Caco-2 (cell line): ENCODE measurements at regions not wholly inside any gene's neighbourhood (a gene's known extent, or its start where the extent isn't known, plus 50 kb on each side); places are given as distances from the start of the nearest gene placed in this dataset.

ENCODE experiments used
- BruUV-seq: library from RNA; stranded (reverse); fragments of 400-500 nt; replicated peaks from 2 replicates; lab custom pipeline; 2021; lab: Mats Ljungman, UMichigan
- CTCF ChIA-PET: fragments of 300-600 bp; sonication (Branson Sonifier 250); formaldehyde crosslinking; loops from one replicate; lab custom pipeline; 2022; ENCODE audit warnings: antibody characterized with exemption; lab: Charles Lee
- POLR2A ChIA-PET: fragments of 300-600 bp; sonication (Branson Sonifier 250); formaldehyde crosslinking; loops from one replicate; lab custom pipeline; 2022; ENCODE audit warnings: antibody characterized with exemption; lab: Charles Lee
- DNase-seq, 2 experiments: peaks; one replicate each; pipeline versions ENCODE4 v3.0.0 to v3.0.0-alpha.2; 2020 to 2022
- H3K27me3 ChIP-seq: replicated peaks from 2 replicates; pipeline ENCODE4 v1.6.0; 2011; ENCODE audit warnings: low read length; ENCODE audit not compliant: control insufficient read depth, insufficient read depth
- H3K36me3 ChIP-seq: 2 replicates; pipeline ENCODE4 v1.5.1; 2011; ENCODE audit warnings: low read length; ENCODE audit not compliant: control insufficient read depth, insufficient read depth
- H3K4me1 ChIP-seq: fragments of 250-450 bp; sonication (Bioruptor Pico); 2 replicates; pipeline ENCODE4 v1.5.1; 2020; ENCODE audit warnings: mild to moderate bottlenecking
- H3K4me3 ChIP-seq: 2 replicates; pipeline ENCODE4 v1.5.1; 2011; ENCODE audit warnings: low read depth, mild to moderate bottlenecking, control low read depth, low read length
- H3K9me3 ChIP-seq: fragments of 250-450 bp; sonication (Bioruptor Pico); 2 replicates; pipeline ENCODE4 v1.5.1; 2020; ENCODE audit warnings: mild to moderate bottlenecking, moderate library complexity
- H3K27ac Mint-ChIP-seq: one replicate; pipeline ENCODE4 v1.8.0; 2022; ENCODE audit warnings: mixed read lengths; ENCODE audit not compliant: unreplicated experiment
- H3K27me3 Mint-ChIP-seq: one replicate; pipeline ENCODE4 v1.8.0; 2022; ENCODE audit warnings: mixed read lengths; ENCODE audit not compliant: insufficient read depth, unreplicated experiment
- H3K36me3 Mint-ChIP-seq: one replicate; pipeline ENCODE4 v1.8.0; 2022; ENCODE audit warnings: mild to moderate bottlenecking, mixed read lengths; ENCODE audit not compliant: insufficient read depth, unreplicated experiment
- H3K4me1 Mint-ChIP-seq: one replicate; pipeline ENCODE4 v1.8.0; 2022; ENCODE audit warnings: low read depth, mixed read lengths; ENCODE audit not compliant: unreplicated experiment
- H3K4me3 Mint-ChIP-seq: one replicate; pipeline ENCODE4 v1.8.0; 2022; ENCODE audit warnings: mild to moderate bottlenecking, moderate library complexity, mixed read lengths; ENCODE audit not compliant: unreplicated experiment
- H3K9me3 Mint-ChIP-seq: one replicate; pipeline ENCODE4 v1.8.0; 2022; ENCODE audit warnings: mixed read lengths; ENCODE audit not compliant: unreplicated experiment
- CTCF ChIP-seq, 2 experiments: fragments of 200-600 bp in 1 of 2; IDR thresholded peaks; 1 replicate in 1 of 2; 2 replicates in 1 of 2; pipeline versions ENCODE4 v1.5.1 to v1.8.0; 2011 to 2022; ENCODE audit warnings: antibody characterized with exemption in 1 of 2, control low read depth in 1 of 2, inconsistent platforms in 1 of 2, low read depth in 1 of 2, low read length in 1 of 2, mild to moderate bottlenecking in 1 of 2, moderate library complexity in 1 of 2; ENCODE audit not compliant: insufficient read depth in 1 of 2, severe bottlenecking in 1 of 2, unreplicated experiment in 1 of 2
- intact Hi-C: fragments of 100-400 bp; cut with micrococcal nuclease; formaldehyde crosslinking; loops from one replicate; pipeline ENCODE4 v1.10.0; 2022; ENCODE audit not compliant: unreplicated experiment

DNA sequence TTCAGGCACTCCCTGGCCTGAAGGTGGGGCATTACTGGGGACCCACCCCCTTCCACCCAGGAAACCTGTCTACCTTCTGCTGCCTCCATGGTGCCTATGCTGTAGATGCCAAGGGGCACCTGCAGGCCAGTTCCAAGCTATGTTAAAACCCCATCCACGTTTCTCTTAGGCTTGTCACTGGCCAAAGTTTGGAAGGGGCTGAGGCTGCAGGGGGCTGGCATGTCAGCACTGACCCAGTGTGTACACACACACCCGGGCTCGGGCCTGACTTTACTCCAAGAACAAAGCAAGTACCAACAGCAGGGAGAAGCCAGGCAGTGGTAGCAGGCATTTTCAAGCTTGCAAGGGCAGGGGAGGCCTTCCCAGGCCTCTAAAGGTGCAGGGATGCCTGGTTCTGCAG lies 53.8 kb upstream of the PCDH15 start:
- Mint-ChIP-seq H3K27ac (no peak overlapping the region), H3K9me3 (no peaks in the 10 kb centered on the region), H3K36me3 (no peaks in the 10 kb centered on the region), H3K27me3 (no peaks in the 10 kb centered on the region), H3K4me3 (no peak overlapping the region), H3K4me1 (no peaks in the 10 kb centered on the region)
- no peak for TF ChIP-seq CTCF (IDR thresholded peaks at IDR 0.05; ENCODE audit: insufficient read depth in 1 of 2, low read depth in 1 of 2, low read length in 1 of 2, severe bottlenecking in 1 of 2, unreplicated experiment in 1 of 2)
- POLR2A ChIA-PET: no interaction called here
- Histone ChIP-seq H3K27me3 (no peaks in the 10 kb centered on the region), H3K4me1 (no peaks in the 10 kb centered on the region), H3K36me3 (no peaks in the 10 kb centered on the region), H3K4me3 (no peak overlapping the region), H3K9me3 (no peaks in the 10 kb centered on the region)
- intact Hi-C loops: no loop called here
- BruUV-seq: no TSS peak
- no peak for DNase-seq
- CTCF ChIA-PET: no interaction called here

GRCh38 chr10:54854389-54854788 lies 53.4 kb upstream of the PCDH15 start:
- TF ChIP-seq CTCF (IDR thresholded peaks at IDR 0.05; ENCODE audit: insufficient read depth in 1 of 2, low read depth in 1 of 2, low read length in 1 of 2, severe bottlenecking in 1 of 2, unreplicated experiment in 1 of 2): no peak
- Mint-ChIP-seq H3K27ac (no peak overlapping the region), H3K36me3 (no peaks in the 10 kb centered on the region), H3K4me3 (no peak overlapping the region), H3K9me3 (no peaks in the 10 kb centered on the region), H3K27me3 (no peaks in the 10 kb centered on the region), H3K4me1 (no peaks in the 10 kb centered on the region)
- POLR2A ChIA-PET: no interaction called here
- no peaks in the 10 kb centered on the region for H3K4me1 ChIP-seq
- H3K4me3 ChIP-seq: no peak overlapping the region
- H3K27me3 ChIP-seq: no peaks in the 10 kb centered on the region
- CTCF ChIA-PET: no interaction called here
- DNase-seq: no peak
- no peaks in the 10 kb centered on the region for H3K9me3 ChIP-seq
- no peaks in the 10 kb centered on the region for H3K36me3 ChIP-seq
- BruUV-seq: no TSS peak
- intact Hi-C loops: no loop called here

DNA sequence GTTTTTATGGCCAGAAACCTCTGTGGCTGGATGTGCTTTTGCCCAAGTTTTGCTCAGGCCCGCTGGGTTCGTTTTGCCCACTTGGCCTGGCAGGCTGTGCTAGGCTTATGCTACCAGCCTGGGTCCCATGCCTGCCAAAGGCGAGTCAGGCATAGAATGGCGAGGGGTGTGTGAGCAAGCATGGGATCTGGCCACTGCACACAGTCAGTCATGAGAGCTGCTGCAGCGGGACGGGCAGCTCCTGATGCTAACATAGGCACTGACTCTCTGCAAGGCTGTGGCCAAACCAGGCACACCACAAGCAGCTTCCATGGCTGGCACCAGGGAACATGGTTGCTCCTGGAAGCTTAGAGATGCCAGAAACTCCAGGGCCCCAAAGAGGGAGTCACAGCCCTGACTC lies 52.9 kb upstream of the PCDH15 start:
- no peaks in the 10 kb centered on the region for H3K4me1 ChIP-seq
- H3K9me3 Mint-ChIP-seq: no peaks in the 10 kb centered on the region
- TF ChIP-seq CTCF (IDR thresholded peaks at IDR 0.05; ENCODE audit: insufficient read depth in 1 of 2, low read depth in 1 of 2, low read length in 1 of 2, severe bottlenecking in 1 of 2, unreplicated experiment in 1 of 2): no peak
- DNase-seq: no peak
- ChIA-PET CTCF (no interaction called here), POLR2A (no interaction called here)
- no peak overlapping the region for H3K4me3 Mint-ChIP-seq
- no peak overlapping the region for H3K4me3 ChIP-seq
- no TSS peak for BruUV-seq
- no peaks in the 10 kb centered on the region for H3K36me3 ChIP-seq
- no peaks in the 10 kb centered on the region for H3K4me1 Mint-ChIP-seq
- H3K27ac Mint-ChIP-seq: no peak overlapping the region
- H3K27me3 Mint-ChIP-seq: peaks cover 2% of the 10 kb centered on the region
- intact Hi-C loops: no loop called here
- no peaks in the 10 kb centered on the region for H3K9me3 ChIP-seq
- no peaks in the 10 kb centered on the region for H3K36me3 Mint-ChIP-seq
- no peaks in the 10 kb centered on the region for H3K27me3 ChIP-seq
